Body of pancreas (tissue), 4 donors: ENCODE measurements at regions not wholly inside any gene's neighbourhood (a gene's known extent, or its start where the extent isn't known, plus 50 kb on each side); places are given as distances from the start of the nearest gene placed in this dataset.

Experiments used
- ATAC-seq: fragments of 150-250 bp; one replicate; pipeline ENCODE4 v1.9.1; 2016
- DNase-seq, 4 donors: peaks; one replicate each; pipeline ENCODE4 v3.0.0-alpha.2; 2019
- H3K27ac ChIP-seq, 4 donors: fragments of 200-600 bp; sonication (generic); 1 replicate in 3 of 4; 2 replicates in 1 of 4; pipeline versions ENCODE4 v1.5.1 to v1.6.1; 2016 to 2019; ENCODE audit warnings: mild to moderate bottlenecking in 1 of 4, mixed read lengths in 1 of 4, moderate library complexity in 1 of 4
- H3K27me3 ChIP-seq, 2 donors: fragments of 200-600 bp; sonication (generic); one replicate each; pipeline ENCODE4 v1.6.0; 2016; ENCODE audit warnings: mild to moderate bottlenecking in 1 of 2
- H3K36me3 ChIP-seq, 2 donors: fragments of 200-600 bp; sonication (generic); replicated peaks in 1 of 2; 2 replicates each; pipeline ENCODE4 v1.5.1; 2016; ENCODE audit warnings: low read depth in 2 of 2; ENCODE audit not compliant: insufficient read depth in 1 of 2
- H3K4me1 ChIP-seq: fragments of 200-600 bp; sonication (generic); one replicate; pipeline ENCODE4 v1.6.0; 2016
- H3K4me3 ChIP-seq, 2 donors: fragments of 200-600 bp; sonication (generic); 1 replicate in 1 of 2; 2 replicates in 1 of 2; pipeline ENCODE4 v1.5.1; 2016 to 2019
- H3K9me3 ChIP-seq, 3 donors: fragments of 200-600 bp; sonication (generic); 1 replicate in 2 of 3; 2 replicates in 1 of 3; pipeline ENCODE4 v1.5.1; 2016
- CTCF ChIP-seq, 7 experiments: fragments of 450-650 bp in 4 of 7; fragments of 200-600 bp in 3 of 7; sonication (generic) in 3 of 7; IDR thresholded peaks; one replicate each; pipeline ENCODE4 v1.5.1; 2016 to 2019; ENCODE audit warnings: antibody characterized with exemption in 7 of 7
- POLR2A ChIP-seq, 3 donors: fragments of 450-650 bp; IDR thresholded peaks; one replicate each; pipeline ENCODE4 v1.6.1; 2016; ENCODE audit warnings: antibody characterized with exemption in 3 of 3, mild to moderate bottlenecking in 2 of 3
- WGBS, 2 donors: methylation state at CpG; one replicate each; pipeline ENCODE4 v1.1.5; 2017; 5-methylcytosine and 5-hydroxymethylcytosine counted together
- intact Hi-C: fragments of 100-400 bp; cut with DNase I; formaldehyde crosslinking; loops from one replicate; pipeline ENCODE4 v1.15.1; 2023

GRCh38 chr3:117107946-117108345 lies 398.4 kb downstream of the TUSC7 start:
- H3K9me3 ChIP-seq, result no peaks in the 10 kb centered on the region
- H3K4me1 ChIP-seq, result no peaks in the 10 kb centered on the region
- no peaks in the 10 kb centered on the region for H3K36me3 ChIP-seq
- no peaks in the 10 kb centered on the region for H3K27me3 ChIP-seq
- intact Hi-C loops, result no loop called here
- no peak overlapping the region for H3K4me3 ChIP-seq
- WGBS, 2 donors, result 72 to 78% methylated on average over 2 of the region's 2 CpGs
- no peak overlapping the region for H3K27ac ChIP-seq
- DNase-seq (no peak), ATAC-seq (no peak)
- no peak for TF ChIP-seq POLR2A (IDR thresholded peaks at IDR 0.05)
- TF ChIP-seq CTCF (IDR thresholded peaks at IDR 0.05), result no peak

- Histone ChIP-seq H3K9me3 (no peaks in the 10 kb centered on the region), H3K4me1 (no peaks in the 10 kb centered on the region), H3K4me3 (no peak overlapping the region), H3K27me3 (no peaks in the 10 kb centered on the region), H3K27ac (no peak overlapping the region), H3K36me3 (no peaks in the 10 kb centered on the region)
- ATAC-seq, result no peak
- no peak for TF ChIP-seq CTCF (IDR thresholded peaks at IDR 0.05)
- TF ChIP-seq POLR2A (IDR thresholded peaks at IDR 0.05), result no peak
- intact Hi-C loops, result no loop called here
- DNase-seq, result no peak
- 76 to 89% methylated on average over 6 of the region's 6 CpGs for whole genome bisulfite sequencing, 2 donors
These were observed 399.6 kb downstream of the TUSC7 start for GRCh38 chr3:117109178-117109577.

- no peak for TF ChIP-seq POLR2A (IDR thresholded peaks at IDR 0.05)
- TF ChIP-seq CTCF (IDR thresholded peaks at IDR 0.05), result no peak
- no peaks in the 10 kb centered on the region for H3K4me1 ChIP-seq
- WGBS, 2 donors, result 78 to 91% methylated on average over 5 of the region's 5 CpGs
- DNase-seq (no peak), ATAC-seq (no peak)
- H3K36me3 ChIP-seq, result no peaks in the 10 kb centered on the region
- no peak overlapping the region for H3K27ac ChIP-seq
- H3K9me3 ChIP-seq, result no peaks in the 10 kb centered on the region
- intact Hi-C loops, result no loop called here
- H3K27me3 ChIP-seq, result no peaks in the 10 kb centered on the region
- no peak overlapping the region for H3K4me3 ChIP-seq
These were observed 405.1 kb downstream of the TUSC7 start for GRCh38 chr3:117114517-117115265.

- H3K4me1 ChIP-seq, result no peaks in the 10 kb centered on the region
- no peaks in the 10 kb centered on the region for H3K9me3 ChIP-seq
- ATAC-seq (no peak), DNase-seq (no peak)
- WGBS, 2 donors, result 82 to 85% methylated on average over 2 of the region's 2 CpGs
- no peaks in the 10 kb centered on the region for H3K27me3 ChIP-seq
- no peak overlapping the region for H3K4me3 ChIP-seq
- intact Hi-C loops, result no loop called here
- TF ChIP-seq POLR2A (IDR thresholded peaks at IDR 0.05), result no peak
- H3K36me3 ChIP-seq, result no peaks in the 10 kb centered on the region
- H3K27ac ChIP-seq, result no peak overlapping the region
These were observed 407.8 kb downstream of the TUSC7 start for GRCh38 chr3:117117188-117117936.

- Histone ChIP-seq H3K36me3 (no peaks in the 10 kb centered on the region), H3K4me3 (no peak overlapping the region), H3K27me3 (no peaks in the 10 kb centered on the region), H3K4me1 (no peaks in the 10 kb centered on the region), H3K9me3 (no peaks in the 10 kb centered on the region), H3K27ac (no peak overlapping the region)
- no peak for TF ChIP-seq CTCF (IDR thresholded peaks at IDR 0.05)
- no peak for TF ChIP-seq POLR2A (IDR thresholded peaks at IDR 0.05)
- intact Hi-C loops, result no loop called here
- ATAC-seq (no peak), DNase-seq (no peak)
- 85 to 89% methylated on average over 1 of the region's 1 CpG for WGBS, 2 donors
These were observed 409.0 kb downstream of the TUSC7 start for GRCh38 chr3:117118604-117119003.
